Loucy (cell line): ENCODE measurements at regions not wholly inside any gene's neighbourhood (a gene's known extent, or its start where the extent isn't known, plus 50 kb on each side); places are given as distances from the start of the nearest gene placed in this dataset.

Source experiments
- H2AFZ ChIP-seq: fragments of 200-600 bp; sonication (generic); 2 replicates; pipeline ENCODE4 v1.6.0; 2016; ENCODE audit warnings: antibody characterized with exemption, mild to moderate bottlenecking, low read length, moderate library complexity
- H3F3A ChIP-seq: fragments of 200-600 bp; 2 replicates; pipeline ENCODE4 v1.6.0; 2016; ENCODE audit warnings: antibody characterized with exemption, low read depth, mild to moderate bottlenecking
- H3K27me3 ChIP-seq: fragments of 200-600 bp; sonication (generic); 2 replicates; pipeline ENCODE4 v1.6.1; 2014; ENCODE audit warnings: low read length, mild to moderate bottlenecking; ENCODE audit not compliant: insufficient read depth, poor library complexity, severe bottlenecking
- H3K36me3 ChIP-seq: fragments of 200-600 bp; sonication (generic); 2 replicates; pipeline ENCODE4 v1.6.1; 2016; ENCODE audit warnings: low read length; ENCODE audit not compliant: insufficient read depth
- H3K4me1 ChIP-seq: fragments of 200-600 bp; sonication (generic); 2 replicates; pipeline ENCODE4 v1.5.1; 2014; ENCODE audit warnings: low read length, mild to moderate bottlenecking; ENCODE audit not compliant: insufficient read depth, poor library complexity, severe bottlenecking
- H3K4me2 ChIP-seq: fragments of 200-600 bp; sonication (generic); 2 replicates; pipeline ENCODE4 v1.6.0; 2014; ENCODE audit warnings: antibody characterized with exemption, low read length, low read depth, mild to moderate bottlenecking; ENCODE audit not compliant: poor library complexity, severe bottlenecking
- H3K4me3 ChIP-seq: fragments of 200-600 bp; sonication (generic); 2 replicates; pipeline ENCODE4 v1.5.1; 2014; ENCODE audit warnings: low read length, mild to moderate bottlenecking, mixed read lengths; ENCODE audit not compliant: poor library complexity, severe bottlenecking
- H3K79me2 ChIP-seq: fragments of 200-600 bp; sonication (generic); 2 replicates; pipeline ENCODE4 v1.6.1; 2014; ENCODE audit warnings: low read length; ENCODE audit not compliant: insufficient read depth
- H3K9ac ChIP-seq: fragments of 200-600 bp; sonication (generic); 2 replicates; pipeline ENCODE4 v1.6.0; 2014; ENCODE audit warnings: mild to moderate bottlenecking, low read depth, low read length, moderate library complexity; ENCODE audit not compliant: poor library complexity, severe bottlenecking
- H3K9me2 ChIP-seq: fragments of 200-600 bp; sonication (generic); replicated peaks from 2 replicates; pipeline ENCODE4 v1.6.1; 2016; ENCODE audit warnings: low read depth, low read length, mixed read lengths
- H3K9me3 ChIP-seq: fragments of 200-600 bp; sonication (generic); 2 replicates; pipeline ENCODE4 v1.6.1; 2014; ENCODE audit warnings: mild to moderate bottlenecking, antibody characterized with exemption, low read length, low read depth; ENCODE audit not compliant: insufficient read depth
- H4K20me1 ChIP-seq: fragments of 200-600 bp; sonication (generic); 2 replicates; pipeline ENCODE4 v1.6.0; 2014; ENCODE audit warnings: antibody characterized with exemption, low read length, mild to moderate bottlenecking; ENCODE audit not compliant: insufficient read depth, poor library complexity, severe bottlenecking
- CTCF ChIP-seq: fragments of 200-600 bp; sonication (generic); conservative IDR thresholded peaks from 2 replicates; pipeline ENCODE4 v1.5.1; 2014; ENCODE audit warnings: mild to moderate bottlenecking, antibody characterized with exemption, low read length
- EZH2phosphoT487 ChIP-seq: fragments of 200-600 bp; IDR thresholded peaks from 2 replicates; pipeline ENCODE4 v1.6.1; 2018; ENCODE audit warnings: antibody characterized with exemption, mild to moderate bottlenecking, moderate library complexity, borderline replicate concordance

GRCh38 chr4:170227928-170228327 lies 138.2 kb upstream of the AADAT start:
- Histone ChIP-seq H4K20me1 (no peaks in the 10 kb centered on the region), H2AFZ (no peak overlapping the region), H3K4me3 (no peak overlapping the region), H3K9me2 (no peaks in the 10 kb centered on the region), H3F3A (no peaks in the 10 kb centered on the region), H3K9ac (no peak overlapping the region), H3K4me1 (no peaks in the 10 kb centered on the region), H3K36me3 (no peaks in the 10 kb centered on the region), H3K27me3 (no peaks in the 10 kb centered on the region), H3K79me2 (no peaks in the 10 kb centered on the region), H3K4me2 (no peak overlapping the region), H3K9me3 (no peaks in the 10 kb centered on the region)
- TF ChIP-seq CTCF (no peak), EZH2phosphoT487 (no peak)

DNA sequence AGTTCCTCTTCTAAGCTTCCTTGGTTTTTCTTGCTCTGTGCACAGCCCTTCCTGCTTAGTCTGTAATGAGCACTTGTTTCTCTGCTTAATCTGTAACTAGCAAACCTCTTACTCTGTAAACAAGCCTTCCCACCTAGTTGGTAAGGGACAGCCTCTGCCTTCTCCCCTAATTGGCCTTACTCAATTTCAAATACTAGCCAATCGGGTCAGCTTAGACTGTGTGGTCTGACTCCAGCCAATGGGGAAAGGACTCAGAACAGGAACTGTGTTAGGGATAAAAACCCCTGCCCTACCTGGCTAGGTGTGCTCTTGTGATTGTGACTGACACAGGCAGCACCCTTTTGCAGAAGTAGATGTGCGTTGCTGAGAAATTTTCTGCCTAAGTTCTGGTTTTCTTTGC lies 136.5 kb upstream of the AADAT start:
- no peak overlapping the region for H3K4me3 ChIP-seq
- H3K27me3 ChIP-seq, result no peaks in the 10 kb centered on the region
- H3K36me3 ChIP-seq, result no peaks in the 10 kb centered on the region
- no peaks in the 10 kb centered on the region for H4K20me1 ChIP-seq
- no peaks in the 10 kb centered on the region for H3F3A ChIP-seq
- no peak overlapping the region for H2AFZ ChIP-seq
- H3K4me1 ChIP-seq, result no peaks in the 10 kb centered on the region
- H3K79me2 ChIP-seq, result no peaks in the 10 kb centered on the region
- no peaks in the 10 kb centered on the region for H3K9me3 ChIP-seq
- H3K4me2 ChIP-seq, result no peak overlapping the region
- H3K9me2 ChIP-seq, result no peaks in the 10 kb centered on the region
- H3K9ac ChIP-seq, result no peak overlapping the region
- no peak for TF ChIP-seq CTCF
- no peak for TF ChIP-seq EZH2phosphoT487

- Histone ChIP-seq H3K27me3 (no peaks in the 10 kb centered on the region), H3K9me3 (peaks cover 3% of the 10 kb centered on the region; the same call in 1 of the 2 replicates), H3K36me3 (no peaks in the 10 kb centered on the region), H3K9ac (no peak overlapping the region), H2AFZ (no peak overlapping the region), H4K20me1 (no peaks in the 10 kb centered on the region), H3F3A (no peaks in the 10 kb centered on the region), H3K9me2 (no peaks in the 10 kb centered on the region), H3K79me2 (no peaks in the 10 kb centered on the region), H3K4me2 (no peak overlapping the region), H3K4me1 (no peaks in the 10 kb centered on the region), H3K4me3 (no peak overlapping the region)
- no peak for TF ChIP-seq CTCF
- TF ChIP-seq EZH2phosphoT487, result no peak
These were observed 125.0 kb upstream of the AADAT start for GRCh38 chr4:170214731-170215130.
